Mesothelial cell of epicardium (in vitro differentiated cells): ENCODE measurements at regions not wholly inside any gene's neighbourhood (a gene's known extent, or its start where the extent isn't known, plus 50 kb on each side); places are given as distances from the start of the nearest gene placed in this dataset.
A peak's percentile ranks its signal among the peaks of the same experiment; 100 is the strongest.

Experiments
- DNase-seq, 2 experiments: peaks; one replicate each; pipeline ENCODE4 v3.0.0; 2021; ENCODE audit warnings: low spot score in 2 of 2; ENCODE audit not compliant: unreplicated experiment in 2 of 2
- H3K27ac Mint-ChIP-seq: 2 replicates; pipeline ENCODE4 v1.8.0; 2021; ENCODE audit warnings: mixed read lengths
- H3K27me3 Mint-ChIP-seq: 2 replicates; pipeline ENCODE4 v1.8.0; 2021; ENCODE audit warnings: low read depth, mixed read lengths
- H3K36me3 Mint-ChIP-seq: 2 replicates; pipeline ENCODE4 v1.8.0; 2021; ENCODE audit warnings: mixed read lengths
- H3K4me1 Mint-ChIP-seq: 2 replicates; pipeline ENCODE4 v1.8.0; 2021; ENCODE audit warnings: mixed read lengths
- H3K4me3 Mint-ChIP-seq: 2 replicates; pipeline ENCODE4 v1.8.0; 2021; ENCODE audit warnings: mild to moderate bottlenecking, moderate library complexity, mixed read lengths
- H3K9me3 Mint-ChIP-seq: 2 replicates; pipeline ENCODE4 v1.8.0; 2021; ENCODE audit warnings: mixed read lengths
- CTCF ChIP-seq: fragments of 200-600 bp; sonication (generic); IDR thresholded peaks from one replicate; pipeline ENCODE4 v1.5.0; 2021; ENCODE audit warnings: antibody characterized with exemption; ENCODE audit not compliant: unreplicated experiment

- Mint-ChIP-seq H3K27me3 (no peaks in the 10 kb centered on the region), H3K4me3 (no peak overlapping the region), H3K36me3 (no peaks in the 10 kb centered on the region), H3K9me3 (no peaks in the 10 kb centered on the region), H3K4me1 (peaks cover 40% of the 10 kb centered on the region), H3K27ac (no peak overlapping the region)
- TF ChIP-seq CTCF = peak; percentile 81
- peak; percentile 48 to 78 for DNase-seq
Measured at GRCh38 chr14:95442633-95443021, 73.8 kb downstream of the SYNE3 start.

- no peaks in the 10 kb centered on the region for H3K36me3 Mint-ChIP-seq
Measured at GRCh38 chr14:95442016-95442632, 74.3 kb downstream of the SYNE3 start.

GRCh38 chr14:95440951-95441350 lies 75.5 kb downstream of the SYNE3 start:
- Mint-ChIP-seq H3K4me1 (peaks cover 37% of the 10 kb centered on the region), H3K36me3 (peaks cover 4% of the 10 kb centered on the region), H3K4me3 (no peak overlapping the region), H3K9me3 (peaks cover 3% of the 10 kb centered on the region), H3K27ac (peak overlapping the region; percentile 59), H3K27me3 (no peaks in the 10 kb centered on the region)
- TF ChIP-seq CTCF = no peak
- no peak for DNase-seq

More at GRCh38 chr14:95442016-95442632, 74.3 kb downstream of the SYNE3 start:
- Mint-ChIP-seq H3K27me3 (no peaks in the 10 kb centered on the region), H3K9me3 (no peaks in the 10 kb centered on the region), H3K4me3 (no peak overlapping the region), H3K27ac (no peak overlapping the region), H3K4me1 (peaks cover 40% of the 10 kb centered on the region)
- no peak for TF ChIP-seq CTCF
- DNase-seq = no peak

GRCh38 chr14:95440496-95440895 lies 76.0 kb downstream of the SYNE3 start:
- DNase-seq = no peak
- Mint-ChIP-seq H3K36me3 (peaks cover 8% of the 10 kb centered on the region), H3K4me3 (no peak overlapping the region), H3K27ac (peak overlapping the region; percentile 8), H3K4me1 (peaks cover 34% of the 10 kb centered on the region), H3K27me3 (no peaks in the 10 kb centered on the region), H3K9me3 (peaks cover 6% of the 10 kb centered on the region)
- no peak for TF ChIP-seq CTCF

- Mint-ChIP-seq H3K36me3 (peaks cover 11% of the 10 kb centered on the region), H3K9me3 (peaks cover 12% of the 10 kb centered on the region), H3K4me3 (no peak overlapping the region), H3K27ac (no peak overlapping the region), H3K4me1 (peaks cover 28% of the 10 kb centered on the region), H3K27me3 (no peaks in the 10 kb centered on the region)
- TF ChIP-seq CTCF = no peak
- DNase-seq = no peak
Measured at GRCh38 chr14:95439881-95440280, 76.6 kb downstream of the SYNE3 start.

- H3K27ac Mint-ChIP-seq = no peak overlapping the region
- peaks cover 11% of the 10 kb centered on the region for H3K36me3 Mint-ChIP-seq
- TF ChIP-seq CTCF = no peak
- peaks cover 14% of the 10 kb centered on the region for H3K9me3 Mint-ChIP-seq
- DNase-seq = no peak
- H3K4me1 Mint-ChIP-seq = peaks cover 30% of the 10 kb centered on the region
- H3K4me3 Mint-ChIP-seq = no peak overlapping the region
- no peaks in the 10 kb centered on the region for H3K27me3 Mint-ChIP-seq
Measured at GRCh38 chr14:95437715-95438114, 78.7 kb downstream of the SYNE3 start.
